B cell (primary cell): ENCODE measurements at regions not wholly inside any gene's neighbourhood (a gene's known extent, or its start where the extent isn't known, plus 50 kb on each side); places are given as distances from the start of the nearest gene placed in this dataset.

Experiments used
- ATAC-seq: fragments of 200-7000 bp; cut with Tn5 transposase; one replicate; pipeline ENCODE4 v1.10.0; 2021; ENCODE audit warnings: low read depth, mild to moderate bottlenecking, moderate number of reproducible peaks, moderate library complexity
- CTCF ChIA-PET: fragments of 350-600 bp; sonication (Branson Sonifier 250); formaldehyde crosslinking; loops from one replicate; lab custom pipeline; 2021; ENCODE audit warnings: antibody characterized with exemption, inconsistent platforms; lab: Charles Lee
- POLR2A ChIA-PET: fragments of 350-600 bp; sonication (Branson Sonifier 250); formaldehyde crosslinking; loops from one replicate; lab custom pipeline; 2021; ENCODE audit warnings: antibody characterized with exemption; lab: Charles Lee
- DNase-seq: peaks from one replicate; pipeline ENCODE4 v3.0.0; 2013
- H2AFZ ChIP-seq: 2 replicates; pipeline ENCODE4 v1.6.1; 2012; ENCODE audit warnings: mild to moderate bottlenecking, low read depth, low read length; ENCODE audit not compliant: insufficient read depth, poor library complexity, severe bottlenecking
- H3K27ac ChIP-seq, 2 donors: 1 replicate in 1 of 2; 2 replicates in 1 of 2; pipeline ENCODE4 v1.5.1; 2012 to 2013; ENCODE audit warnings: low read length in 2 of 2, mild to moderate bottlenecking in 2 of 2, moderate library complexity in 1 of 2
- H3K27me3 ChIP-seq, 4 experiments: fragments of 200-600 bp in 1 of 4; sonication (generic) in 1 of 4; replicated peaks in 1 of 4; 1 replicate in 2 of 4; 2 replicates in 2 of 4; pipeline versions ENCODE4 v1.6.1 to v1.7.0; 2013 to 2016; ENCODE audit warnings: low read length in 3 of 4, mild to moderate bottlenecking in 2 of 4, mixed read lengths in 1 of 4, moderate library complexity in 1 of 4; ENCODE audit not compliant: insufficient read depth in 4 of 4, control insufficient read depth in 3 of 4; ENCODE audit errors: control extremely low read depth in 1 of 4
- H3K36me3 ChIP-seq, 2 experiments: replicated peaks in 1 of 2; 1 replicate in 1 of 2; 2 replicates in 1 of 2; pipeline versions ENCODE4 v1.6.1 to v1.7.1; 2013; ENCODE audit warnings: low read length in 1 of 2; ENCODE audit not compliant: insufficient read depth in 2 of 2, control insufficient read depth in 1 of 2; ENCODE audit errors: control extremely low read depth in 1 of 2, extremely low read depth in 1 of 2
- H3K4me1 ChIP-seq, 2 donors: fragments of 200-600 bp in 1 of 2; sonication (generic) in 1 of 2; 1 replicate in 1 of 2; 2 replicates in 1 of 2; pipeline versions ENCODE4 v1.5.1 to v1.6.1; 2013 to 2017; ENCODE audit warnings: low read length in 2 of 2; ENCODE audit not compliant: control insufficient read depth in 2 of 2, insufficient read depth in 2 of 2
- H3K4me2 ChIP-seq: replicated peaks from 2 replicates; pipeline ENCODE3; 2012; ENCODE audit warnings: mild to moderate bottlenecking, low read depth, low read length; ENCODE audit not compliant: poor library complexity, severe bottlenecking
- H3K4me3 ChIP-seq, 5 experiments: fragments of 200-600 bp in 1 of 5; sonication (generic) in 1 of 5; 1 replicate in 3 of 5; 2 replicates in 2 of 5; pipeline versions ENCODE4 v1.5.1 to v1.7.0; 2011 to 2016; ENCODE audit warnings: low read length in 4 of 5, mild to moderate bottlenecking in 4 of 5, low read depth in 2 of 5, control low read depth in 1 of 5, moderate library complexity in 1 of 5; ENCODE audit not compliant: insufficient read depth in 1 of 5; ENCODE audit errors: control extremely low read depth in 1 of 5, extremely low read depth in 1 of 5
- H3K79me2 ChIP-seq: fragments of 200-600 bp; sonication (generic); one replicate; pipeline ENCODE4 v1.6.0; 2016; ENCODE audit warnings: low read length; ENCODE audit not compliant: control insufficient read depth, insufficient read depth
- H3K9ac ChIP-seq: fragments of 200-600 bp; sonication (generic); 2 replicates; pipeline ENCODE4 v1.6.1; 2017; ENCODE audit warnings: mild to moderate bottlenecking, low read length, moderate library complexity
- H3K9me3 ChIP-seq, 3 donors: one replicate each; pipeline versions ENCODE4 v1.6.1 to v1.7.1; 2013; ENCODE audit warnings: low read length in 2 of 3; ENCODE audit not compliant: control insufficient read depth in 2 of 3, insufficient read depth in 1 of 3; ENCODE audit errors: control extremely low read depth in 1 of 3
- H4K20me1 ChIP-seq: 2 replicates; pipeline ENCODE4 v1.6.0; 2012; ENCODE audit warnings: mild to moderate bottlenecking, low read length; ENCODE audit not compliant: insufficient read depth, control insufficient read depth, poor library complexity, severe bottlenecking
- H3K27ac Mint-ChIP-seq: one replicate; pipeline ENCODE4 v1.8.0; 2021; ENCODE audit warnings: mixed read lengths
- H3K27me3 Mint-ChIP-seq: one replicate; pipeline ENCODE4 v1.8.0; 2021; ENCODE audit warnings: mixed read lengths
- H3K4me1 Mint-ChIP-seq: one replicate; pipeline ENCODE4 v1.8.0; 2021; ENCODE audit warnings: mixed read lengths
- H3K4me3 Mint-ChIP-seq: one replicate; pipeline ENCODE4 v1.8.0; 2021; ENCODE audit warnings: mixed read lengths
- H3K9me3 Mint-ChIP-seq: one replicate; pipeline ENCODE4 v1.8.0; 2022; ENCODE audit warnings: mixed read lengths; ENCODE audit not compliant: insufficient read depth
- EZH2 ChIP-seq: IDR thresholded peaks from 2 replicates; pipeline ENCODE4 v1.6.1; 2012; ENCODE audit warnings: borderline replicate concordance, low read depth, mild to moderate bottlenecking, moderate library complexity, low read length; ENCODE audit not compliant: insufficient read depth, poor library complexity, severe bottlenecking
- WGBS: methylation state at CpG from one replicate; pipeline ENCODE4 v1.1.5; 2013; ENCODE audit warnings: missing lambda C conversion rate; ENCODE audit not compliant: insufficient coverage; 5-methylcytosine and 5-hydroxymethylcytosine counted together
- intact Hi-C: fragments of 100-400 bp; cut with micrococcal nuclease; formaldehyde crosslinking; loops from one replicate; pipeline ENCODE4 v1.10.0; 2022
- TF ChIP-seq, protein P1 (sequence below): fragments of 200-600 bp; IDR thresholded peaks from one replicate; pipeline ENCODE4 v1.8.0; 2022; ENCODE audit warnings: antibody characterized with exemption, mild to moderate bottlenecking

DNA sequence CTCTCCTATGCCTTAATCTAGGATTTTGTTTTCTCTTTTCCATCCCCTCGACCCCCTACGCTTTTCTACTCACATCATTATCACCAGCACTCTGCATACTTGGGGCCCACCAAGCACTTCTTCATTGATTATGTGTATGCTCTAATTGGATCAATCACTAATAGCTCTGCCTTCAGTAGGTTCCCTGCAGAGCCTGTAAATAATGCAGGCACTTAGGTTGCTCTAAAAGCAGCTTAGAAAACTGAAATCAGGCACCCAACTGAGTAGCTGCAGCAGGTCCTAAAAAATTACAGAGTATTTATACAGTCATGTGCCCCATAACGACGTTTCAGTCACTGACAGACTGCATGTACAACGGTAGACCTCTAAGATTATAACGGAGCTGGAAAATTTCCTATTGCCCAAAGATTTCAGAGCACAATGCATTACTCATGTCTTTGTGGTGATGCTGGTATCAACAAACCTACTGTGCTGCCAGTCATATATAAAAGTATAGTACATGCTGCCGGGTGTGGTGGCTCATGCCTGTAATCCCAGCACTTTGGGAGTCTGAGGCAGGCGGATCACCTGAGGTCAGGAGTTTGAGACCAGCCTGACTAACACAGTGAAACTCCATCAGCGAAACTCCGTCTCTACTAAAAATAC, 280.4 kb downstream of the HS3ST3B1 start:
- Histone ChIP-seq H3K4me2 (no peak overlapping the region), H2AFZ (no peak overlapping the region), H3K27me3 (no peaks in the 10 kb centered on the region), H4K20me1 (no peaks in the 10 kb centered on the region), H3K79me2 (no peaks in the 10 kb centered on the region), H3K27ac (no peak overlapping the region), H3K36me3 (no peaks in the 10 kb centered on the region), H3K4me3 (no peak overlapping the region), H3K9ac (no peak overlapping the region), H3K4me1 (no peaks in the 10 kb centered on the region), H3K9me3 (no peaks in the 10 kb centered on the region)
- Mint-ChIP-seq H3K4me3 (no peak overlapping the region), H3K9me3 (no peaks in the 10 kb centered on the region), H3K4me1 (no peaks in the 10 kb centered on the region), H3K27me3 (peaks cover 16% of the 10 kb centered on the region), H3K27ac (no peak overlapping the region)
- 98% methylated on average over 6 of the region's 10 CpGs for WGBS
- TF ChIP-seq, protein P1, sequence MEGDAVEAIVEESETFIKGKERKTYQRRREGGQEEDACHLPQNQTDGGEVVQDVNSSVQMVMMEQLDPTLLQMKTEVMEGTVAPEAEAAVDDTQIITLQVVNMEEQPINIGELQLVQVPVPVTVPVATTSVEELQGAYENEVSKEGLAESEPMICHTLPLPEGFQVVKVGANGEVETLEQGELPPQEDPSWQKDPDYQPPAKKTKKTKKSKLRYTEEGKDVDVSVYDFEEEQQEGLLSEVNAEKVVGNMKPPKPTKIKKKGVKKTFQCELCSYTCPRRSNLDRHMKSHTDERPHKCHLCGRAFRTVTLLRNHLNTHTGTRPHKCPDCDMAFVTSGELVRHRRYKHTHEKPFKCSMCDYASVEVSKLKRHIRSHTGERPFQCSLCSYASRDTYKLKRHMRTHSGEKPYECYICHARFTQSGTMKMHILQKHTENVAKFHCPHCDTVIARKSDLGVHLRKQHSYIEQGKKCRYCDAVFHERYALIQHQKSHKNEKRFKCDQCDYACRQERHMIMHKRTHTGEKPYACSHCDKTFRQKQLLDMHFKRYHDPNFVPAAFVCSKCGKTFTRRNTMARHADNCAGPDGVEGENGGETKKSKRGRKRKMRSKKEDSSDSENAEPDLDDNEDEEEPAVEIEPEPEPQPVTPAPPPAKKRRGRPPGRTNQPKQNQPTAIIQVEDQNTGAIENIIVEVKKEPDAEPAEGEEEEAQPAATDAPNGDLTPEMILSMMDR = no peak
- no peak for TF ChIP-seq EZH2
- no peak for ATAC-seq
- DNase-seq = no peak
- POLR2A ChIA-PET = no interaction called here
- CTCF ChIA-PET = no interaction called here
- intact Hi-C loops = no loop called here

DNA sequence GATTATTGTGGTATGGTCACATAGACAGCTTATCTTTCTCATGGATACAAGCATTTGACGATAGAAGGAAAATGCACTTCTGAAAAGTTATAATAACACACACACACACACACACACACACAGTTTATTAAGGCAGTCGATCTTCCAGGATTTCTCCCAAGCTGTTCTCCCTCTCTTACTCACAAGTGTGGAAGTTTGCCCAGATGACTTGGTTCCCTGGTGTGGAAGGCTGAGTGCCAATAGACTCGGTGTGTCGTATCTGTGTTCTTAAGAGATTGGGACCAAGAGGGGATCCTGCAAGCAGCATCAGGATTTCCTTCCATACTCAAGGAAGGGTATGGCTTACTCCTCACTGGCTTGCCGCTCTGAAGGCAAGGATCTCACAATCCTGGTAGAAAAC, 279.6 kb downstream of the HS3ST3B1 start:
- Histone ChIP-seq H3K79me2 (no peaks in the 10 kb centered on the region), H2AFZ (no peak overlapping the region), H3K27me3 (no peaks in the 10 kb centered on the region), H3K36me3 (no peaks in the 10 kb centered on the region), H3K9ac (no peak overlapping the region), H3K9me3 (no peaks in the 10 kb centered on the region), H3K27ac (no peak overlapping the region), H3K4me3 (no peak overlapping the region), H3K4me2 (no peak overlapping the region), H3K4me1 (no peaks in the 10 kb centered on the region), H4K20me1 (no peaks in the 10 kb centered on the region)
- ChIA-PET CTCF (no interaction called here), POLR2A (no interaction called here)
- intact Hi-C loops = no loop called here
- no peaks in the 10 kb centered on the region for H3K4me1 Mint-ChIP-seq
- WGBS = no CpG with 5 or more reads among the region's 5 CpGs
- ATAC-seq = no peak
- DNase-seq = no peak
- H3K27me3 Mint-ChIP-seq = peaks cover 19% of the 10 kb centered on the region
- H3K27ac Mint-ChIP-seq = no peak overlapping the region
- H3K4me3 Mint-ChIP-seq = no peak overlapping the region
- H3K9me3 Mint-ChIP-seq = no peaks in the 10 kb centered on the region
- TF ChIP-seq, protein P1 = no peak
- no peak for TF ChIP-seq EZH2
